OCI-LY3 (cell line): ENCODE measurements at regions not wholly inside any gene's neighbourhood (a gene's known extent, or its start where the extent isn't known, plus 50 kb on each side); places are given as distances from the start of the nearest gene placed in this dataset.

Source experiments
- EZH2phosphoT487 ChIP-seq: fragments of 200-600 bp; shearing (Covaris generic); IDR thresholded peaks from 2 replicates; pipeline ENCODE4 v1.6.1; 2018; ENCODE audit warnings: antibody characterized with exemption, mixed run types, low read depth
- TF ChIP-seq, protein P1 (sequence below): fragments of 200-600, 300-600 bp; sonication (generic); IDR thresholded peaks from 2 replicates; pipeline ENCODE4 v1.5.1; 2014; ENCODE audit warnings: antibody characterized with exemption, low read length, low read depth

DNA sequence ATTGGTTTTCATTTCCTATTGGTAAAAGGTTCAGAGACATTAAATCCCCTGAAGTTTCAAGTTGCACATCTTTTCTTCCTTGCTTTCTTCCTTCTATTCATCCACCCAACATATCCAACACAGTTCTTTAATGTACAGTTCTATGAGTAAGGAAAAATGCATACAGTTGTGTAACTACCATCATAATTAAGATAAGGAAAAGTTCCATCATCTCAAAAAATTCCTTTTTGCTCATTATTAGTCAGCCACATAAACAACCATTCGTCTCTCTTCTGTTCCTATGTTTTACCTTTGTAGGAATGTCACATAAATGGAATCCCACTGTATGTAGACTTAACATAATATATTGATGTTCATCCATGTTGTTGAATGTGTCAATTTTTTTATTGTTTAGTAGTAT lies 211.1 kb upstream of the ADAMTS9 start:
- TF ChIP-seq, protein P1, sequence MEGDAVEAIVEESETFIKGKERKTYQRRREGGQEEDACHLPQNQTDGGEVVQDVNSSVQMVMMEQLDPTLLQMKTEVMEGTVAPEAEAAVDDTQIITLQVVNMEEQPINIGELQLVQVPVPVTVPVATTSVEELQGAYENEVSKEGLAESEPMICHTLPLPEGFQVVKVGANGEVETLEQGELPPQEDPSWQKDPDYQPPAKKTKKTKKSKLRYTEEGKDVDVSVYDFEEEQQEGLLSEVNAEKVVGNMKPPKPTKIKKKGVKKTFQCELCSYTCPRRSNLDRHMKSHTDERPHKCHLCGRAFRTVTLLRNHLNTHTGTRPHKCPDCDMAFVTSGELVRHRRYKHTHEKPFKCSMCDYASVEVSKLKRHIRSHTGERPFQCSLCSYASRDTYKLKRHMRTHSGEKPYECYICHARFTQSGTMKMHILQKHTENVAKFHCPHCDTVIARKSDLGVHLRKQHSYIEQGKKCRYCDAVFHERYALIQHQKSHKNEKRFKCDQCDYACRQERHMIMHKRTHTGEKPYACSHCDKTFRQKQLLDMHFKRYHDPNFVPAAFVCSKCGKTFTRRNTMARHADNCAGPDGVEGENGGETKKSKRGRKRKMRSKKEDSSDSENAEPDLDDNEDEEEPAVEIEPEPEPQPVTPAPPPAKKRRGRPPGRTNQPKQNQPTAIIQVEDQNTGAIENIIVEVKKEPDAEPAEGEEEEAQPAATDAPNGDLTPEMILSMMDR: no peak
- TF ChIP-seq EZH2phosphoT487: no peak
